Right lobe of liver (tissue), 4 donors: ENCODE measurements at regions not wholly inside any gene's neighbourhood (a gene's known extent, or its start where the extent isn't known, plus 50 kb on each side); places are given as distances from the start of the nearest gene placed in this dataset.

Experiments used
- POLR2A ChIP-seq: fragments of 450-650 bp; IDR thresholded peaks from one replicate; pipeline ENCODE4 v1.6.1; 2017; ENCODE audit warnings: antibody characterized with exemption, mild to moderate bottlenecking
- TF ChIP-seq, protein P1 (sequence below), 4 donors: fragments of 200-600 bp in 3 of 4; fragments of 450-650 bp in 1 of 4; IDR thresholded peaks; one replicate each; pipeline versions ENCODE4 v1.5.1 to v1.8.0; 2016 to 2022; ENCODE audit warnings: antibody characterized with exemption in 4 of 4, mild to moderate bottlenecking in 2 of 4
- donor health status: DM: no; HTN: no; CAD: no.
- donor health status: DM: no; HTN: no; CAD: no.
- donor health status: DM: no; HTN: yes; CAD: no.

DNA sequence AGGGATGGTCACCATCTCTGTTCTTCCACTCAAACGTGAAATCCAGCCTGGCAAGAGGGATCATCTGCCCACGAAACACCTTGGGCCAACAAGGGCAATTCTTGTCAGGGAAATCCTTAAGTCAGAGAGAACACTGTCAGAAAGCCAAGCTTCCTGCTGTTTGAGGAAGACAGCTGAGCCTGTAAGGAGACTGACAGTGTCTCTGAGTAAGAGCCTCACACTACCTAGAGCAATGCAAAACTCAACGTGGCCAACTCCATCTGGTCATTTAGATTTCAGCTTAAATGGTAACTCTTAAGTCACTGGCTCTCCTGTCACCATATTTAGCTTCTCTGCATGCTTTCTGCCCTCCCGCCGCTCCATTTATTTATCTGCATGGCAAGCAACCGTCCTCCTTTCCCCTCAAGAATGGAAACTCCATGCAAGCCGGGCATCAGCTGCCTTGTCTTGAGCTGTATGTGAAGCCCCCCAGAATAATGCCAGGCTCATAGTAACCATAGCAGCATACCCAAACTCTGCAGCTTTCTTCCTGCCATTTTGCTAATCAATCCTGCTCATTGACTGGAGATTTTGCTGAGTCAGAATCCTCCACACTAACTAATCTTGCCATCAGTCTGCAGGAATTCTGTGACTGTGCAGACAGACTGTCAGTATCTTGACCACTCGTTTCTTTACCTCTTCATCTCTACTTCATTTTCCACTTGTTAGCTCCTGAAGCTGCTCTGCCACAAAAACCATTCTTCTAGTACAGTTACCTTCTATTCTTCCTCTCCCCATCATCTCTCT lies 159.8 kb downstream of the IRS2 start:
- TF ChIP-seq, protein P1, sequence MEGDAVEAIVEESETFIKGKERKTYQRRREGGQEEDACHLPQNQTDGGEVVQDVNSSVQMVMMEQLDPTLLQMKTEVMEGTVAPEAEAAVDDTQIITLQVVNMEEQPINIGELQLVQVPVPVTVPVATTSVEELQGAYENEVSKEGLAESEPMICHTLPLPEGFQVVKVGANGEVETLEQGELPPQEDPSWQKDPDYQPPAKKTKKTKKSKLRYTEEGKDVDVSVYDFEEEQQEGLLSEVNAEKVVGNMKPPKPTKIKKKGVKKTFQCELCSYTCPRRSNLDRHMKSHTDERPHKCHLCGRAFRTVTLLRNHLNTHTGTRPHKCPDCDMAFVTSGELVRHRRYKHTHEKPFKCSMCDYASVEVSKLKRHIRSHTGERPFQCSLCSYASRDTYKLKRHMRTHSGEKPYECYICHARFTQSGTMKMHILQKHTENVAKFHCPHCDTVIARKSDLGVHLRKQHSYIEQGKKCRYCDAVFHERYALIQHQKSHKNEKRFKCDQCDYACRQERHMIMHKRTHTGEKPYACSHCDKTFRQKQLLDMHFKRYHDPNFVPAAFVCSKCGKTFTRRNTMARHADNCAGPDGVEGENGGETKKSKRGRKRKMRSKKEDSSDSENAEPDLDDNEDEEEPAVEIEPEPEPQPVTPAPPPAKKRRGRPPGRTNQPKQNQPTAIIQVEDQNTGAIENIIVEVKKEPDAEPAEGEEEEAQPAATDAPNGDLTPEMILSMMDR (IDR thresholded peaks at IDR 0.05): no peak
- TF ChIP-seq POLR2A: no peak
